ENCODE measurements at regions not wholly inside any gene's neighbourhood (a gene's known extent, or its start where the extent isn't known, plus 50 kb on each side); places are given as distances from the start of the nearest gene placed in this dataset.

DNA sequence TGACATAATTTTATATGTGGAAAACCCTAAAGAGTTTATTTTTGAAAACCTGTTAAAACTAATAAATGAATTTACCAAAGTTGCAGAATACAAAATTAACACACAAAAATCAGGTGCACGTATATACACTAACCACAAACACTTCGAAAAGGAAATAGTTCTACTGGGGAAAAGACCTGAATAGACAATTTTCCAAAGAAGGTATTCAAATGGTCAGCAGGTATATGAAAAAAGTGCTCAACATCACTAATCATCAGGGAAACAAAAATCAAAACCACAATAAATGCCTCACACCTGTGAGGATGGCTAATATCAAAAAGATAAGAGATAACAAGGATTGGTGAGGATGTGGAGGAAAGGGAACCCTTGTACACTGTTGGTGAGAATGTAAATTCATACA is 110.6 kb downstream of the PXDC1 start:
- TF ChIP-seq, protein P1, sequence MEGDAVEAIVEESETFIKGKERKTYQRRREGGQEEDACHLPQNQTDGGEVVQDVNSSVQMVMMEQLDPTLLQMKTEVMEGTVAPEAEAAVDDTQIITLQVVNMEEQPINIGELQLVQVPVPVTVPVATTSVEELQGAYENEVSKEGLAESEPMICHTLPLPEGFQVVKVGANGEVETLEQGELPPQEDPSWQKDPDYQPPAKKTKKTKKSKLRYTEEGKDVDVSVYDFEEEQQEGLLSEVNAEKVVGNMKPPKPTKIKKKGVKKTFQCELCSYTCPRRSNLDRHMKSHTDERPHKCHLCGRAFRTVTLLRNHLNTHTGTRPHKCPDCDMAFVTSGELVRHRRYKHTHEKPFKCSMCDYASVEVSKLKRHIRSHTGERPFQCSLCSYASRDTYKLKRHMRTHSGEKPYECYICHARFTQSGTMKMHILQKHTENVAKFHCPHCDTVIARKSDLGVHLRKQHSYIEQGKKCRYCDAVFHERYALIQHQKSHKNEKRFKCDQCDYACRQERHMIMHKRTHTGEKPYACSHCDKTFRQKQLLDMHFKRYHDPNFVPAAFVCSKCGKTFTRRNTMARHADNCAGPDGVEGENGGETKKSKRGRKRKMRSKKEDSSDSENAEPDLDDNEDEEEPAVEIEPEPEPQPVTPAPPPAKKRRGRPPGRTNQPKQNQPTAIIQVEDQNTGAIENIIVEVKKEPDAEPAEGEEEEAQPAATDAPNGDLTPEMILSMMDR (conservative IDR thresholded peaks at IDR 0.05 in 1 of 2, IDR thresholded peaks at IDR 0.05 in 1 of 2; ENCODE audit: extremely low read depth in 1 of 2, insufficient read depth in 1 of 2, low read depth in 1 of 2, low read length in 2 of 2), result no peak
- TF ChIP-seq EZH2 (IDR thresholded peaks at IDR 0.05; ENCODE audit: borderline replicate concordance, low read length), result no peak

Measured in mammary epithelial cell (primary cell).